ENCODE measurements at regions not wholly inside any gene's neighbourhood (a gene's known extent, or its start where the extent isn't known, plus 50 kb on each side); places are given as distances from the start of the nearest gene placed in this dataset.

DNA sequence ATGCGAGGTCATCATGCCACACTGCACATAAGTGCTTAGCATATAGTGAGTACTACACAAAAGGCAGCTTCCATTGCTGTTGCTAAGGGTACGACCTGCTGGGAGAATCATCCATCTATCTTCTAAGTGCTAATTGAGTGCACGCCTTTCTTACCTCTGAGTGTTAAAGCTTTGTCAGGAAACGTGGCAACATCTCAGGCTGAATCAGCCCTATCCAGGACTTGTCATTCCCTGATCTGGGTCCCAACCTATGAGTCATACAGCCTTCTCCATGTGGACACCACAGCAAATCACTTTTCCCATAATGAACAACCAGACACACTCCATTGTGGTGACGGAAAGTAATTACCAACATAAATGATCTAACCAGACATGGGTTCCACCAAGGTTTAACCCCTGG, 201.1 kb upstream of the MAF start:
- Histone ChIP-seq H3K27me3 (ENCODE audit: control insufficient read depth in 1 of 2, insufficient read depth in 2 of 2, low read length in 2 of 2) (peaks cover 0 to 4% of the 10 kb centered on the region in 2 experiments), H3K27ac (ENCODE audit: low read depth in 1 of 2, low read length in 2 of 2) (no peak overlapping the region), H3K36me3 (ENCODE audit: insufficient read depth, low read length) (no peaks in the 10 kb centered on the region), H3K4me3 (ENCODE audit: low read length) (no peak overlapping the region), H3K4me1 (ENCODE audit: insufficient read depth, low read length) (no peaks in the 10 kb centered on the region), H3K9me3 (ENCODE audit: control insufficient read depth in 1 of 2, insufficient read depth in 1 of 2, low read length in 2 of 2) (no peaks in the 10 kb centered on the region)
- POLR2A ChIA-PET = no interaction called here
- no peaks in the 10 kb centered on the region for H3K9me3 Mint-ChIP-seq
- CTCF ChIA-PET = no interaction called here
- H3K36me3 Mint-ChIP-seq (ENCODE audit: low read depth) = no peaks in the 10 kb centered on the region
- no peak overlapping the region for H3K27ac Mint-ChIP-seq
- intact Hi-C loops (cut with DNase I, micrococcal nuclease) = no loop called here
- no peak overlapping the region for H3K4me3 Mint-ChIP-seq
- ATAC-seq (ENCODE audit: poor library complexity) (no peak), DNase-seq (no peak)
- H3K27me3 Mint-ChIP-seq = peaks cover 8% of the 10 kb centered on the region
- TF ChIP-seq, protein P1, sequence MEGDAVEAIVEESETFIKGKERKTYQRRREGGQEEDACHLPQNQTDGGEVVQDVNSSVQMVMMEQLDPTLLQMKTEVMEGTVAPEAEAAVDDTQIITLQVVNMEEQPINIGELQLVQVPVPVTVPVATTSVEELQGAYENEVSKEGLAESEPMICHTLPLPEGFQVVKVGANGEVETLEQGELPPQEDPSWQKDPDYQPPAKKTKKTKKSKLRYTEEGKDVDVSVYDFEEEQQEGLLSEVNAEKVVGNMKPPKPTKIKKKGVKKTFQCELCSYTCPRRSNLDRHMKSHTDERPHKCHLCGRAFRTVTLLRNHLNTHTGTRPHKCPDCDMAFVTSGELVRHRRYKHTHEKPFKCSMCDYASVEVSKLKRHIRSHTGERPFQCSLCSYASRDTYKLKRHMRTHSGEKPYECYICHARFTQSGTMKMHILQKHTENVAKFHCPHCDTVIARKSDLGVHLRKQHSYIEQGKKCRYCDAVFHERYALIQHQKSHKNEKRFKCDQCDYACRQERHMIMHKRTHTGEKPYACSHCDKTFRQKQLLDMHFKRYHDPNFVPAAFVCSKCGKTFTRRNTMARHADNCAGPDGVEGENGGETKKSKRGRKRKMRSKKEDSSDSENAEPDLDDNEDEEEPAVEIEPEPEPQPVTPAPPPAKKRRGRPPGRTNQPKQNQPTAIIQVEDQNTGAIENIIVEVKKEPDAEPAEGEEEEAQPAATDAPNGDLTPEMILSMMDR (IDR thresholded peaks at IDR 0.05) = no peak
- H3K4me1 Mint-ChIP-seq (ENCODE audit: low read depth) = no peaks in the 10 kb centered on the region

- no peak for ATAC-seq (ENCODE audit: poor library complexity)
- Mint-ChIP-seq H3K36me3 (ENCODE audit: low read depth) (no peaks in the 10 kb centered on the region), H3K4me1 (ENCODE audit: low read depth) (no peaks in the 10 kb centered on the region), H3K27me3 (peaks cover 4% of the 10 kb centered on the region), H3K27ac (no peak overlapping the region), H3K4me3 (no peak overlapping the region), H3K9me3 (no peaks in the 10 kb centered on the region)
- DNase-seq = no peak
- H3K27ac ChIP-seq (ENCODE audit: low read depth in 1 of 2, low read length in 2 of 2) = no peak overlapping the region
- intact Hi-C loops (cut with DNase I, micrococcal nuclease) = no loop called here
- ChIA-PET CTCF (no interaction called here), POLR2A (no interaction called here)
- no peak overlapping the region for H3K4me3 ChIP-seq (ENCODE audit: low read length)
- H3K27me3 ChIP-seq (ENCODE audit: control insufficient read depth in 1 of 2, insufficient read depth in 2 of 2, low read length in 2 of 2) = peaks cover 0 to under 1% of the 10 kb centered on the region in 2 experiments
- H3K4me1 ChIP-seq (ENCODE audit: insufficient read depth, low read length) = no peaks in the 10 kb centered on the region
- H3K9me3 ChIP-seq (ENCODE audit: control insufficient read depth in 1 of 2, insufficient read depth in 1 of 2, low read length in 2 of 2) = no peaks in the 10 kb centered on the region
- no peaks in the 10 kb centered on the region for H3K36me3 ChIP-seq (ENCODE audit: insufficient read depth, low read length)
- TF ChIP-seq, protein P1 (IDR thresholded peaks at IDR 0.05) = no peak
Measured at GRCh38 chr16:79800016-79800608, 199.6 kb upstream of the MAF start.

GRCh38 chr16:79798416-79799053, 198.0 kb upstream of the MAF start:
- Histone ChIP-seq H3K4me3 (ENCODE audit: low read length) (no peak overlapping the region), H3K27me3 (ENCODE audit: control insufficient read depth in 1 of 2, insufficient read depth in 2 of 2, low read length in 2 of 2) (no peaks in the 10 kb centered on the region), H3K27ac (ENCODE audit: low read depth in 1 of 2, low read length in 2 of 2) (no peak overlapping the region), H3K9me3 (ENCODE audit: control insufficient read depth in 1 of 2, insufficient read depth in 1 of 2, low read length in 2 of 2) (no peaks in the 10 kb centered on the region), H3K4me1 (ENCODE audit: insufficient read depth, low read length) (no peaks in the 10 kb centered on the region), H3K36me3 (ENCODE audit: insufficient read depth, low read length) (no peaks in the 10 kb centered on the region)
- intact Hi-C loops (cut with DNase I, micrococcal nuclease) = no loop called here
- H3K4me1 Mint-ChIP-seq (ENCODE audit: low read depth) = no peaks in the 10 kb centered on the region
- no peak overlapping the region for H3K4me3 Mint-ChIP-seq
- ChIA-PET CTCF (no interaction called here), POLR2A (no interaction called here)
- no peaks in the 10 kb centered on the region for H3K36me3 Mint-ChIP-seq (ENCODE audit: low read depth)
- TF ChIP-seq, protein P1 (IDR thresholded peaks at IDR 0.05) = no peak
- H3K27ac Mint-ChIP-seq = no peak overlapping the region
- no peaks in the 10 kb centered on the region for H3K9me3 Mint-ChIP-seq
- ATAC-seq (ENCODE audit: poor library complexity) = no peak
- DNase-seq = no peak
- peaks cover 4% of the 10 kb centered on the region for H3K27me3 Mint-ChIP-seq

Data from CD4-positive, alpha-beta T cell (primary cell).